Left ventricle myocardium superior (tissue), 1 donor: ENCODE measurements at regions not wholly inside any gene's neighbourhood (a gene's known extent, or its start where the extent isn't known, plus 50 kb on each side); places are given as distances from the start of the nearest gene placed in this dataset.
"Not testable (repeated sequence)": the region's sequence is repeated elsewhere in the genome, so short reads cannot be mapped to it uniquely, and the experiment has no call there.

ENCODE experiments used
- ATAC-seq: fragments of 200-7000 bp; cut with Tn5 transposase; one replicate; pipeline ENCODE4 v1.9.1; 2020; ENCODE audit warnings: mild to moderate bottlenecking, moderate library complexity
- DNase-seq: peaks from one replicate; pipeline ENCODE4 v3.0.0-alpha.2; 2020
- intact Hi-C: fragments of 100-400 bp; cut with micrococcal nuclease; formaldehyde crosslinking; loops from one replicate; pipeline ENCODE4 v1.11.0; 2022
- donor health status: DM: no; HTN: yes; CAD: no; lungs with severe emphysema.

- DNase-seq (no peak), ATAC-seq (no peak)
- intact Hi-C loops: no loop called here
These were observed 373.6 kb upstream of the GHITM start for GRCh38 chr10:83765731-83766130.

GRCh38 chr10:83769281-83769820 is 370.0 kb upstream of the GHITM start:
- no peak for ATAC-seq
- intact Hi-C loops: no loop called here
- no peak for DNase-seq

- ATAC-seq, DNase-seq, intact Hi-C loops: not testable (repeated sequence)
These were observed 352.6 kb upstream of the GHITM start for GRCh38 chr10:83786701-83787100.

GRCh38 chr10:83801983-83802382 is 337.3 kb upstream of the GHITM start:
- intact Hi-C loops: no loop called here
- no peak for ATAC-seq
- DNase-seq: no peak

- intact Hi-C loops: no loop called here
- no peak for ATAC-seq
- no peak for DNase-seq
These were observed 332.6 kb upstream of the GHITM start for GRCh38 chr10:83806717-83807116.

- ATAC-seq (no peak), DNase-seq (no peak)
- intact Hi-C loops: no loop called here
These were observed 330.3 kb upstream of the GHITM start for GRCh38 chr10:83809001-83809400.

- DNase-seq (no peak), ATAC-seq (no peak)
- intact Hi-C loops: no loop called here
These were observed 322.4 kb upstream of the GHITM start for GRCh38 chr10:83816942-83817341.

- no peak for DNase-seq
- intact Hi-C loops: no loop called here
- no peak for ATAC-seq
These were observed 321.5 kb upstream of the GHITM start for GRCh38 chr10:83817797-83818196.

- DNase-seq: no peak
- peak; percentile 39 for ATAC-seq
- intact Hi-C loops: no loop called here
These were observed 319.7 kb upstream of the GHITM start for GRCh38 chr10:83819609-83820008.

- ATAC-seq: peak; percentile 96
- intact Hi-C loops: no loop called here
- DNase-seq: no peak
These were observed 319.3 kb upstream of the GHITM start for GRCh38 chr10:83820033-83820432.

GRCh38 chr10:83824099-83824498 is 315.2 kb upstream of the GHITM start:
- intact Hi-C loops: no loop called here
- DNase-seq (no peak), ATAC-seq (no peak)

- intact Hi-C loops: no loop called here
- DNase-seq (no peak), ATAC-seq (no peak)
These were observed 305.2 kb upstream of the GHITM start for GRCh38 chr10:83834096-83834495.

GRCh38 chr10:83835945-83836745 is 303.2 kb upstream of the GHITM start:
- no peak for DNase-seq
- intact Hi-C loops: no loop called here
- ATAC-seq: no peak

GRCh38 chr10:83848677-83849076 is 290.6 kb upstream of the GHITM start:
- ATAC-seq: no peak
- intact Hi-C loops: no loop called here
- no peak for DNase-seq

- ATAC-seq (no peak), DNase-seq (no peak)
- intact Hi-C loops: no loop called here
These were observed 290.2 kb upstream of the GHITM start for GRCh38 chr10:83849150-83849549.

- DNase-seq (no peak), ATAC-seq (no peak)
- intact Hi-C loops: no loop called here
These were observed 287.2 kb upstream of the GHITM start for GRCh38 chr10:83852146-83852545.

- ATAC-seq (no peak), DNase-seq (no peak)
- intact Hi-C loops: no loop called here
These were observed 276.6 kb upstream of the GHITM start for GRCh38 chr10:83862723-83863122.

GRCh38 chr10:83863283-83863966 is 275.9 kb upstream of the GHITM start:
- intact Hi-C loops: no loop called here
- ATAC-seq: no peak
- DNase-seq: no peak

GRCh38 chr10:83869898-83870297 is 269.4 kb upstream of the GHITM start:
- DNase-seq (no peak), ATAC-seq (no peak)
- intact Hi-C loops: no loop called here

- ATAC-seq (peak; percentile 92), DNase-seq (peak; percentile 63)
- intact Hi-C loops: no loop called here
These were observed 267.9 kb upstream of the GHITM start for GRCh38 chr10:83871187-83872081.
